ENCODE measurements at regions not wholly inside any gene's neighbourhood (a gene's known extent, or its start where the extent isn't known, plus 50 kb on each side); places are given as distances from the start of the nearest gene placed in this dataset.

DNA sequence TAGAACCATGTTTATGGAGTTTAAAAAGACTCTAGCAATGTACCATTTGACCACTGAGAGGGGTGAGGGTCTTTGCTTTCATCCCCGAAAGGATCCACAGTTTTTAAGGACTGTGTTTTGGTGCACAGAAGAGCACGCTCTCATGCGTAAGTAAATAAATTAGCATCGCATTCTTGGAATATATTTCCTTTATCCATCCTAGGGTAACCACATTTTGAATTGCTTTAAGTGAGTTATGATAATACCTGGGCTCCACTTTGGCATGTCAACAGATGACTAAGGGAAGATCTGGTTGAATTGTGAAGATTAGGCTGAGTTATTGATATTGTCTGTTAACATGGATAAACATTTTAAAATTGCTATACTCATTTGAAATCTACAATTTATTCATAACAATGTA is 89.4 kb upstream of the EDIL3 start:
- TF ChIP-seq POLR2A (IDR thresholded peaks at IDR 0.05; ENCODE audit: low read depth): no peak
- no peak for TF ChIP-seq POLR2AphosphoS5 (IDR thresholded peaks at IDR 0.05)
- no peak for TF ChIP-seq EP300 (IDR thresholded peaks at IDR 0.05)
- TF ChIP-seq, protein P1, sequence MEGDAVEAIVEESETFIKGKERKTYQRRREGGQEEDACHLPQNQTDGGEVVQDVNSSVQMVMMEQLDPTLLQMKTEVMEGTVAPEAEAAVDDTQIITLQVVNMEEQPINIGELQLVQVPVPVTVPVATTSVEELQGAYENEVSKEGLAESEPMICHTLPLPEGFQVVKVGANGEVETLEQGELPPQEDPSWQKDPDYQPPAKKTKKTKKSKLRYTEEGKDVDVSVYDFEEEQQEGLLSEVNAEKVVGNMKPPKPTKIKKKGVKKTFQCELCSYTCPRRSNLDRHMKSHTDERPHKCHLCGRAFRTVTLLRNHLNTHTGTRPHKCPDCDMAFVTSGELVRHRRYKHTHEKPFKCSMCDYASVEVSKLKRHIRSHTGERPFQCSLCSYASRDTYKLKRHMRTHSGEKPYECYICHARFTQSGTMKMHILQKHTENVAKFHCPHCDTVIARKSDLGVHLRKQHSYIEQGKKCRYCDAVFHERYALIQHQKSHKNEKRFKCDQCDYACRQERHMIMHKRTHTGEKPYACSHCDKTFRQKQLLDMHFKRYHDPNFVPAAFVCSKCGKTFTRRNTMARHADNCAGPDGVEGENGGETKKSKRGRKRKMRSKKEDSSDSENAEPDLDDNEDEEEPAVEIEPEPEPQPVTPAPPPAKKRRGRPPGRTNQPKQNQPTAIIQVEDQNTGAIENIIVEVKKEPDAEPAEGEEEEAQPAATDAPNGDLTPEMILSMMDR (IDR thresholded peaks at IDR 0.05): no peak
- Histone ChIP-seq H3K9me3 (no peaks in the 10 kb centered on the region), H3K36me3 (no peaks in the 10 kb centered on the region), H3K4me1 (no peaks in the 10 kb centered on the region), H3K4me3 (no peak overlapping the region), H3K27me3 (no peaks in the 10 kb centered on the region), H3K27ac (replicated peaks in 1 of 4) (no peak overlapping the region)
- 93% methylated on average over 4 of the region's 4 CpGs for WGBS
- intact Hi-C loops (cut with DNase I): no loop called here
- DNase-seq (ENCODE audit: extremely low spot score): no peak

DNA sequence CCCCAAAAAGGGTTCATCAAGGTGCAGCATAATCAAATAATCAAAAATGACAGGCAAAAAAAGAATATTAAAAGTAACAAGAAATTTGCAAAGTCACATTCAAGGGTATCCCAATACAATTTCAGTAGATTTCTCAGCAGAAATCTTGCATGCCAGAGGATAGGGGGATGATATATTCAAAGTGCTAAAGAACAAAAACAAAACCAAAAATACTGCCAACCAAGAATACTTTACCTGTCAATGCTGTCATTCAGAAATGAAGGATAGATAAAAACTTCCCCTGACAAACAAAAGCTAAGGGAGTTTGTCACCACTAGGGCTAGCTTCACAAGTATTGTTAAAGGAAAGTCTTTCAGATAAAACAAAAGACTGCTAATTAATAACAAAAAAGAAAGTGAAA is 68.7 kb upstream of the EDIL3 start:
- DNase-seq (ENCODE audit: extremely low spot score): no peak
- no peaks in the 10 kb centered on the region for H3K36me3 ChIP-seq
- no peak overlapping the region for H3K4me3 ChIP-seq
- H3K27me3 ChIP-seq: no peaks in the 10 kb centered on the region
- intact Hi-C loops (cut with DNase I): no loop called here
- no peaks in the 10 kb centered on the region for H3K4me1 ChIP-seq
- no peak overlapping the region for H3K27ac ChIP-seq (replicated peaks in 1 of 4)
- H3K9me3 ChIP-seq: peaks cover 0 to 13% (median 6%) of the 10 kb centered on the region in 4 donors
- TF ChIP-seq POLR2A (IDR thresholded peaks at IDR 0.05; ENCODE audit: low read depth) (no peak), EP300 (IDR thresholded peaks at IDR 0.05) (no peak), POLR2AphosphoS5 (IDR thresholded peaks at IDR 0.05) (no peak)
- TF ChIP-seq, protein P1 (IDR thresholded peaks at IDR 0.05): no peak

DNA sequence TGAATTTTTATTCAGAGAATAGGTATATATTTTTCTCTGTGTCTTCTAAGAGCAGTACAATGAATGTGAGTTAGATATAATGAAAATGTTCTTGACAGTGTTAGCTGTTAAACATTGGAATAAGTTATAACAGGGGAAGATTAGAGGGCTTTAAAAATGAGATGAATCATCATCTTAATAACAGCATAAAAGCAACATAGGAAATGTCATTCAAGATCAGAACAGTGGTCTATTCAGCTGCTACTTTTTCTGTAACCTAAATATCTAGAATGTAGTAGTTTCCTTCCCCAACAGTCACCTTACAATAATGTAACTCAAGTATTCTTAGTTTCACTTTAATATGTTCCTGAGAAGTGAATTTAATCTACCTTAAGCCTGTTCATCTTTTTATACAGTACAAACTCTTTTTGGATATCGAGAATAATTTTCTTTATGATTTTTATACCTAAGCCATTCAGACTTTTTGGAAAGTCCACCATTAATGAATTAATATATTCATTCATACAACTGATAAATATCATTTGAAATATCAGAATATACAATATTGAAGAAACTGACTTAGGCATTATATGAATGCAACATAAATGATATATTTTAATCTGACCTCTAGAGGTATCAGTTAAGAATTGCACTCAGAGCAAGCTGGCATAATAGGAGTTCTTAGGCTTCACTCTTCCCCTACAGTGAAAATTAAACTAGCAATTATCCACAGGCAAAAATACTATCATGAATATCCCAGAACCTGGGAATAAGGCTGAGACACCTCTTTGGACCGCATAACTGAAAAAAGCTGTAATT is 66.1 kb upstream of the EDIL3 start:
- Histone ChIP-seq H3K36me3 (no peaks in the 10 kb centered on the region), H3K4me3 (no peak overlapping the region), H3K27me3 (no peaks in the 10 kb centered on the region), H3K4me1 (no peaks in the 10 kb centered on the region), H3K27ac (replicated peaks in 1 of 4) (no peak overlapping the region), H3K9me3 (peaks cover 0 to 13% (median 6%) of the 10 kb centered on the region in 4 donors)
- TF ChIP-seq POLR2A (IDR thresholded peaks at IDR 0.05; ENCODE audit: low read depth) (no peak), POLR2AphosphoS5 (IDR thresholded peaks at IDR 0.05) (no peak), EP300 (IDR thresholded peaks at IDR 0.05) (no peak)
- TF ChIP-seq, protein P1 (IDR thresholded peaks at IDR 0.05): peak in 1 of 3 experiments; percentile 38
- intact Hi-C loops (cut with DNase I): no loop called here
- 91% methylated on average over 2 of the region's 2 CpGs for WGBS
- DNase-seq (ENCODE audit: extremely low spot score): no peak

GRCh38 chr5:84445049-84445685 is 60.5 kb upstream of the EDIL3 start:
- TF ChIP-seq POLR2AphosphoS5 (IDR thresholded peaks at IDR 0.05) (no peak), POLR2A (IDR thresholded peaks at IDR 0.05; ENCODE audit: low read depth) (no peak), EP300 (IDR thresholded peaks at IDR 0.05) (no peak)
- TF ChIP-seq, protein P1 (IDR thresholded peaks at IDR 0.05): no peak
- no peak for DNase-seq (ENCODE audit: extremely low spot score)
- Histone ChIP-seq H3K27me3 (no peaks in the 10 kb centered on the region), H3K27ac (replicated peaks in 1 of 4) (no peak overlapping the region), H3K4me1 (no peaks in the 10 kb centered on the region), H3K36me3 (no peaks in the 10 kb centered on the region), H3K4me3 (no peak overlapping the region), H3K9me3 (no peaks in the 10 kb centered on the region)
- 81% methylated on average over 2 of the region's 2 CpGs for WGBS
- intact Hi-C loops (cut with DNase I): no loop called here

Data from esophagus muscularis mucosa (tissue), 4 donors.